Esophagus mucosa (tissue), 1 donor: ENCODE measurements at regions not wholly inside any gene's neighbourhood (a gene's known extent, or its start where the extent isn't known, plus 50 kb on each side); places are given as distances from the start of the nearest gene placed in this dataset.
A peak's percentile ranks its signal among the peaks of the same experiment; 100 is the strongest.
"Not testable (repeated sequence)": the region's sequence is repeated elsewhere in the genome, so short reads cannot be mapped to it uniquely, and the experiment has no call there.

Source experiments
- ATAC-seq: fragments of 200-7000 bp; cut with Tn5 transposase; one replicate; pipeline ENCODE4 v1.9.1; 2020
- donor health status: DM: yes; HTN: yes; CAD: no.

DNA sequence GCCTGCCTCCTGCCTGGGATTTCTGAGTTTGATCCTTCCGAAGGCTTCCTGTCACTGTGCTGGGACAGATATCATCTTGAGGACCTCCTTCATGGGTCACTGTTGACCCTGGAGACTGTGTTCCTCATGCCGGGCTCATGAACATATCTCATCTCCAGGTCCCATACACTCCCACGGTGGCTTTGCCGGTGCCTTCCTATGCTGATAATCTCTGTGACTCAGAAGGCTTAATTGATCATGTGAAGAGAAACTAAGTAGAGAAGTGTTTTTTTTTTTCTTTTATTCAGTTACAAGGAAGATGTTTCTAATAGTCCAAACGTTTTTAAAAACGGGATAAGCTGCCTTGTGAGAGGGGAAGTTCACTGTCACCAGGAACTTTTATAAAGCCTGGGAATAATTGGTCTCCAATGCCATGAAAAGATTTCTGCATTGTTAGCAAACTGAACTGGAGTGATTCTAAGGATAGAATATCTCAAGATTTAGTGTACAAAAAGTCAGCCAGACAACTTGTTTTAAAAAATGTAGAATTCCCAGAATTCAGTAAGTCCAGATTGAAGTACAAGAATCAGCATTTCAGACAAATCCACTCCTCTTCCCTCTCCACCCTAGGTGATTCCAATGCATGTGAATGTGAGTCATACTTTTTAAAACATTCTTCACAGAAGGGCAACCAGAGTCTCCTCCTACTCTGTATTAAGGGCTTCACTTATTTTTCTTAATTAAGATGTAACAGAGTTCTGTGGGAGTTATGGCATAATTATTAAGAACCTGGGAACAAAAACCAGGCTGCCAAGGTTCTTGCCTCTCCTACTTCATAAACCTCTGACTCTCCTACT, 139.8 kb upstream of the LGR5 start:
- peak; percentile 68 for ATAC-seq

GRCh38 chr12:71297930-71298329, 140.1 kb upstream of the TSPAN8 start:
- no peak for ATAC-seq

- ATAC-seq = no peak
Measured at GRCh38 chr12:71295953-71296352, 138.2 kb upstream of the TSPAN8 start.

DNA sequence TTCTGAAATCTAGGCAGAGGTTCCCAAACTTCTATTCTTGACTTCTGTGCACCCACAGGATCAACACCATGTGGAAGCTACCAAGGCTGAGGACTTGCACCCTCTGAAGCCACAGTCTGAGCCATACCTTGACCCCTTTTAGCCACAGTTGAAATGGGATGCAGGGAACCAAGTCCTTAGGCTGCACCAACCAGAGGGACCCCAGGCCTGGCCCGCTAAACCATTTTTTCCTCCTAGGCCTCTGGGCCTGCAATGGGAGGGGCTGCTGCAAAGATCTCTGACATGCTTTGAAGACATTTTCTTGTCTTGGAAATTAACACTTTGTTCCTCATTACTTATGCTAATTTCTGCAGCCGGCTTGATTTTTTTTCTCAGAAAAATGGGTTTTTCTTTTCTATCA, 133.9 kb upstream of the TSPAN8 start:
- no peak for ATAC-seq

DNA sequence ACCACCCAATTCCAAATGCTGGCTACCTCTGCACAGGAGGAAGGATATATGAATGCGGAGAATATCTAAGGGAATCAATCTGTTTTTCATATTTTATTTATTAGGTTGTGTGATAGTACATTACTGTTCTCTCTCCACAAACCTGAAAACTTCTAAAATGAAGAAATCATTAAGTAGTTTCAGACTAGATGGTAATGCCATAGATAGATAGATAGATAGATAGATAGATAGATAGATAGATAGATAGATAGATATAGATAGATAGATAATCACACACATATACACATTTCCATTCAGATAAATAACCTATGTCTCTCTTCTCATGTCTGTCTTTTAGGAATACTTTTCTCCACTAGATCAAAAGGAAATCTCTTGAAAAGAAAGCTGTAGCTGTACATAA, 126.1 kb upstream of the TSPAN8 start:
- no peak for ATAC-seq

DNA sequence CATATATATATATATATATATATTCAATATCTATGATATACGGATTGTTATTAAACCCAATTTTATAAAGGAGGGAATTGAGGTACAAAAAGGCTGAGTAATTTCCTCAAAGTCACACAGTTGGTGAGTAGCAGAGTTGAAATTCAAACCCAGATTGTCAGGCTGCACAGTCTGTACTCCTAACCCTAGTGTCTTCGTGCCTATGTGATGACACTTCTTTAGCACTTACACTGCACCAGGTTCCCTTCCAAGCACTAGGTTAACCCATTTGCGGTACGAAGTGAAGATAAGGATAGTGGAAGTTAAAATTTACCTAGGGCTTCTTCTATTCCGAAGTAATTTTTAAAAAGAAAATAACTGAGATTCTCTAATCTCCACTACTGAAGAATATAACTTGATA, 125.1 kb upstream of the TSPAN8 start:
- no peak for ATAC-seq

GRCh38 chr12:71282020-71282419, 124.2 kb upstream of the TSPAN8 start:
- ATAC-seq = no peak

DNA sequence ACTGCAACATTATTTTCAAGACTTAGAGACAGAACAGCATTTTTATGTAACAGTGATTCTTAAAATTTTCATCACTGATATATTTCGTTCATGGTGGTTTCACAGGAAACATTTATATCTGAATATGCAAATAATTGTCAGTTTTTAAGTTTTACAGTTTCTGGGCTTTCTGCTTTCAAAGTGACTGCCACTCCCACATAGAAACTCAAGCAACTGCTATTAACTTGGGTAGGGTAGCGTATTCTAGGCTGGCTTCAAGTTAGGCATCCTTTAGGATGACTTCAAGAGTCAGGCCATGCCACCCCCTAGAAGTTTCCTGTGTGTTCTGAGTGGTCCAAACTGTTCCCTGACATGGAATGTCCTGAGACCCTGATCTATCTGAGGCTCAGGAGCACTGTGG, 123.6 kb upstream of the TSPAN8 start:
- no peak for ATAC-seq

- ATAC-seq = no peak
Measured at GRCh38 chr12:71277866-71278265, 120.1 kb upstream of the TSPAN8 start.

DNA sequence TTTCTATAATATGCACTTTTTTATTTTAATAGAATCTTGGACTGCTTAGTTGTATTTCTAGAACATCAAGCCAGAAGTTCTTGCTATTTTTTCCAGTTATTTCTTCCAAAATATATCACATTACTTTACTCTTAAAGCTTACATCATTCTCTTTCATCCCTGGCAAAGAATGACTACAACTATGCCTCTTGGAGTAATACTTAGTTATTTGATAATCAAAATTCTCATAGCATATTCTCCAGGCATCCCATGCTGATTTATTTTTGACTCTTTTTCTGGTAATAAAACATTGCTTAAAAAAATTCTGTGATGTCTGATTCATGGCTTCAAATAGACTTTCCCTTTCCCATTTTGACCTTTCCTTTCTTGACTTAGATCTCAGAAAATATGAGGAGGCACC, 118.7 kb upstream of the TSPAN8 start:
- no peak for ATAC-seq

- not testable (repeated sequence) for ATAC-seq
Measured at GRCh38 chr12:71270794-71271193, 113.0 kb upstream of the TSPAN8 start.

GRCh38 chr12:71270057-71270456, 112.3 kb upstream of the TSPAN8 start:
- no peak for ATAC-seq

GRCh38 chr12:71269281-71269598, 111.4 kb upstream of the TSPAN8 start:
- ATAC-seq = no peak

- no peak for ATAC-seq
Measured at GRCh38 chr12:71268598-71269280, 110.9 kb upstream of the TSPAN8 start.

DNA sequence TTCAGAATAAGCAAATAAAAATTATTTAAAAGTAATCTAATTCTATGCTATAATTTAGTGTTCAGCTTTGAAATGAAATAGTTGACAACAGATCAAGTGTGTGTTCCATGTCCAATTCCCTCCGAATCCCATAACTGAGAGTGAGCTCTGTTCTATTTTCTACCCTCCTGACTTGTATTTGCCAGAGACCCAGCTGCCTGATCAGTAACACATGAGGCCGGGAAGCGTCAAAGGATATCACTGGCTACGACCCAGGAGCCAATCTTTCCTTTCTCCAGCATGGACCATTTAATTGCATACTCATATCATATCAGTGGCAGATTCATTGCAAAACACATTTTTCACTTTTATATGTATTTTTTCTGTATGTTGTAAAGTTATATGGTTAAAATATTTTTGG, 108.8 kb upstream of the TSPAN8 start:
- ATAC-seq = no peak

DNA sequence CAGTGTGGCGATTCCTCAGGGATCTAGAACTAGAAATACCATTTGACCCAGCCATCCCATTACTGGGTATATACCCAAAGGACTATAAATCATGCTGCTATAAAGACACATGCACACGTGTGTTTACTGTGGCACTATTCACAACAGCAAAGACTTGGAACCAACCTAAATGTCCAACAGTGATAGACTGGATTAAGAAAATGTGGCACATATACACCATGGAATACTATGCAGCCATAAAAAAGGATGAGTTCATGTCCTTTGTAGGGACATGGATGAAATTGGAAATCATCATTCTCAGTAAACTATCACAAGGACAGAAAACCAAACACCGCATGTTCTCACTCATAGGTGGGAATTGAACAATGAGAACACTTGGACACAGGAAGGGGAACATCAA, 107.9 kb upstream of the TSPAN8 start:
- ATAC-seq = not testable (repeated sequence)

DNA sequence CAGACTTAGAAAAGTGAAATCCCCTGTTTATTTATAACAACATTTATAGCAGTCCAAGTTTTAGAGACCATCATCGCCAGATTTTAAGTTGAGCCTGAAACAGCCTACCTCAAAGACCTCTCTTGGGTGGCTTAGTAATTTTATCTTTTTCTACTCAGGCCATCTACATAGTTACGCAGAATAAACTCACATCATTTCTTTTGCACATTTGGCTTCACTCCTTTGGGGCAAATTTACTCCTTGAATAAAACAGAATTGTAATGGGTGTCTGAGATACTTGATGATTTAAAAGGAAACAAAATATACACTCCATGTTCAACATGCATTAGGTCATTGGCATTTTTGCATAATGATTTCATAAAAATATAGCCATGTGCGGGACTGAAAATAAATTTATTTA, 104.7 kb upstream of the TSPAN8 start:
- ATAC-seq = no peak

DNA sequence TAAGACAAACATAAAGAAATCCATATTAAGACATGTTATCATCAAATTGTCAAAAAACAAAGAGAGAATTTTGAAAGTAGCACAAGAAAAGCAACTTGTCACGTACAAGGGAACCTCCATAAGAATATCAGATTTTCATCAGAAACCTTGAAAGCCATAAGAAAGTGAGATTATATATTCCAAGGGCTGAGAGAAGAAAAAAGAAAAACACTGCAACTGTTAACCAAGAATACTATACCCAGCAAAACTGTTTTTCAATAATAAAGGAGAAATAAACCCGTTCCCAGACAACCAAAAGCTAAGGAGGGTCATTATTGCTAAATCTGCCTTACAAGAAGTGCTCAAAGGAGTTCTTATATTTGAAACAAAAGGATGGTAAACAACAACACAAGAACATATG, 94.7 kb upstream of the TSPAN8 start:
- no peak for ATAC-seq

DNA sequence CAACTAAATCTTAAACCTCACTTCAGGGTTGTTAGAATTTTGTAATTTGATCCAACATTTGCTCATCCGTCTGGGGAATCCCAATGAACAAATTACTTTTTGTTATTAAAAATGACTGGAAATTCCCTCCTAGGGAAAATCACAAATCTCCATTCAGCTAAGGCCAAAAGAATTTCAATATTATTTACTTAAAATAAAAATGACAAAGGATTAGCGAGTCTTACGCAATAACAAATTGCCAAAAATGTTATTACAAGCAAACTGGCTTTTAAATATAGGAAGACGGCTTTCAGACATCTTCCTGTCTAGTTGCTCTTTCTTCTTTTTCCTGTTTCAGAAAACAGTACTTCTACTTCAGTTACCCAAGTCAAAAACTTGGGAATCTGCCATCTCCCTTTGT, 92.4 kb upstream of the TSPAN8 start:
- no peak for ATAC-seq

DNA sequence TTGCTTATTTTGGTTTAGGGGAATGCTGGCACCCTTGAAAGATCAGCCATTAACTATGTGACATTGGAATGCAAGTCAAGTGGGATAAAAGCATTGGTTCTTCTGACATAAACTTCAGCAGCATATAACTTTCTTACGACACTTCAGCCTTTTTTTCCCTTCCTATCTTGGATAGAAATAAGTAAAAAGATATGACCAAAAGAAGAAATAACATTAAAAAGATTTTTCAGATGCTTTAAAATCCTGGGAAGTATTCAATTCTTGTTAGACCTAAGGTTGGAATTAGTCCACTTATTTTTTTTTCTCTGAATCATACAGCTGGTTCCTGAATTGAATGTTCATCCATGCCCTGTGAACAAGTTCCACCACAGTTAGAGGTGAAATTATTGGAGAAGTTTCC, 85.6 kb upstream of the TSPAN8 start:
- ATAC-seq = no peak

DNA sequence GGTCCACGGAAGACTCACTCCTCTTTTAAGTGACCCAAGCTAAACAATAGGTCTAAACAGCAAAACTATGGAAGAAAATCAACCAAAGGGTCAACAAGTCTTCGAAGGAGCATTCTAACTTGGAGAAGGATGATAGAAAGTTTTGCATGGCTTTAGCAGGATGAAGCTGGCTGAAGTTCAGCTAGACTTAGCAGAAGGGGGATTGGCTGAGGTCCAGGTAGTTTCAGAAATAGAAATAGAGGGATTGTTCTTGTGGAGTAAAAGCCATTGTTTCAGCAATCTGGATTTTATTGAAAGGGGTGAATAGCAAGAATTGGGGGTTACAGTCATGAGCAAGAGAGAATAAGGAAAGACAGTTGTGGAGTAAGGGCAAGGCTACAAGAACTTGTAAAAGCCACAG, 84.7 kb upstream of the TSPAN8 start:
- no peak for ATAC-seq

DNA sequence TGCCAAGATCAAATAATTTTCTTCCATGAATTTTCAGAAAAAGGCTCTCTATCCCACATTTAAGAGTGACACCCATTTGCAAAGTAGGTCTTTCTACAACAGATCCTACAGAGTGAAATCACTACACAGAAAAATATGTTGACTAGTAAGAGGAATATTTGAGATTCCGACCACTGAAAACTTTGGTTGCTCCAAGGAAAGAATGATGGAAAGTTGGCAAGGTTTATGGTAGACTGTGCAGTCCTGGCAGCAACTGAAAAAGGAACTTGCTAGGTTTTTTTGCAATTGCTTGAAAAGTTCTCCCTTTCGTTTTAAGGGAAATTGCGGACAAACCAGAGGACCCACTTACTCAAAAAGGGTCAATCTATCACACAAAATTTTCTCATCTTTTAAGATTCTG, 83.1 kb upstream of the TSPAN8 start:
- ATAC-seq = no peak

GRCh38 chr12:71239731-71240130, 81.9 kb upstream of the TSPAN8 start:
- ATAC-seq = no peak

DNA sequence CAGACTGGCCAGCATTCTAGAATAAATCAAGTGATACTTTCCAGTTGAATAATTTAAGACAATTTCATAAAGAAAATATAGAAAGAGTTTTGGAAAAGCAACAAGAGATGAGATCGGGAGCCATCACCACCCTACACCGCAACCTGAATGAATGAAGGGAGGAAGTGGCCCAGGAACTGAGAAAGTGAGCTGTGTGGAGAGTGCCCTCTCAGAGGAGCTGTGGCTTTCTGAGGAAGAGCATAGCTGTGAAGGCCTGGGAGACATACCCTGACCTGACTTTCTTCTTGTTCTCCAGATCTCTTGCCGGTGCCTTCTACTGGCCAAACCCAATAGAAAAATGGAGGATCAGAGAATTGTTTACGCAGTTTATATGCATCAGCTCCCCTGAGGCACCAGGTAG, 79.3 kb upstream of the TSPAN8 start:
- ATAC-seq = no peak
